T-helper 2 cell treated with Interferon-gamma antibody and Interleukin-4, amounts not matched to agents 5 μg/mL and 100 μg/mL, for 36 hours (primary cell): ENCODE measurements at regions not wholly inside any gene's neighbourhood (a gene's known extent, or its start where the extent isn't known, plus 50 kb on each side); places are given as distances from the start of the nearest gene placed in this dataset.

ENCODE experiments used
- DNase-seq: peaks from one replicate; pipeline ENCODE4 v3.0.0; 2021; ENCODE audit warnings: low spot score
- H3K27ac Mint-ChIP-seq: one replicate; pipeline ENCODE4 v1.8.0; 2021; ENCODE audit warnings: mild to moderate bottlenecking, mixed read lengths
- H3K27me3 Mint-ChIP-seq: one replicate; pipeline ENCODE4 v1.8.0; 2021; ENCODE audit warnings: low read depth, mixed read lengths
- H3K36me3 Mint-ChIP-seq: one replicate; pipeline ENCODE4 v1.8.0; 2021; ENCODE audit warnings: low read depth, mixed read lengths
- H3K4me1 Mint-ChIP-seq: one replicate; pipeline ENCODE4 v1.8.0; 2021; ENCODE audit warnings: low read depth, mixed read lengths
- H3K4me3 Mint-ChIP-seq: one replicate; pipeline ENCODE4 v1.8.0; 2022; ENCODE audit warnings: mild to moderate bottlenecking, moderate library complexity, mixed read lengths
- H3K9me3 Mint-ChIP-seq: one replicate; pipeline ENCODE4 v1.8.0; 2021; ENCODE audit warnings: mixed read lengths

- Mint-ChIP-seq H3K27ac (no peak overlapping the region), H3K27me3 (no peaks in the 10 kb centered on the region), H3K4me1 (peaks cover 55% of the 10 kb centered on the region), H3K36me3 (peaks cover 4% of the 10 kb centered on the region), H3K4me3 (no peak overlapping the region), H3K9me3 (peaks cover 8% of the 10 kb centered on the region)
- no peak for DNase-seq
Measured at GRCh38 chr5:87076931-87077330, 190.8 kb upstream of the RASA1 start.

- peaks cover 10% of the 10 kb centered on the region for H3K36me3 Mint-ChIP-seq
- DNase-seq = no peak
- H3K9me3 Mint-ChIP-seq = peaks cover 6% of the 10 kb centered on the region
- H3K4me1 Mint-ChIP-seq = peaks cover 57% of the 10 kb centered on the region
- H3K27me3 Mint-ChIP-seq = no peaks in the 10 kb centered on the region
- no peak overlapping the region for H3K4me3 Mint-ChIP-seq
- H3K27ac Mint-ChIP-seq = peak overlapping the region; percentile 9
Measured at GRCh38 chr5:87079219-87079618, 188.5 kb upstream of the RASA1 start.

- DNase-seq = no peak
- Mint-ChIP-seq H3K9me3 (peaks cover 6% of the 10 kb centered on the region), H3K4me1 (peaks cover 41% of the 10 kb centered on the region), H3K27me3 (no peaks in the 10 kb centered on the region), H3K36me3 (peaks cover 13% of the 10 kb centered on the region), H3K4me3 (peak overlapping the region; percentile 78), H3K27ac (peak overlapping the region; percentile 86)
Measured at GRCh38 chr5:87081016-87081415, 186.7 kb upstream of the RASA1 start.

GRCh38 chr5:87081511-87082372 is 185.9 kb upstream of the RASA1 start:
- DNase-seq = peak; percentile 51
- H3K36me3 Mint-ChIP-seq = peaks cover 13% of the 10 kb centered on the region
- peak overlapping the region; percentile 86 for H3K27ac Mint-ChIP-seq
- H3K9me3 Mint-ChIP-seq = peaks cover 6% of the 10 kb centered on the region
- no peaks in the 10 kb centered on the region for H3K27me3 Mint-ChIP-seq
- peaks cover 39% of the 10 kb centered on the region for H3K4me1 Mint-ChIP-seq
- H3K4me3 Mint-ChIP-seq = peak overlapping the region; percentile 78

- Mint-ChIP-seq H3K36me3 (no peaks in the 10 kb centered on the region), H3K27me3 (peaks cover 16% of the 10 kb centered on the region), H3K4me1 (peaks cover 6% of the 10 kb centered on the region), H3K9me3 (peaks cover 4% of the 10 kb centered on the region), H3K4me3 (no peak overlapping the region), H3K27ac (no peak overlapping the region)
- DNase-seq = no peak
Measured at GRCh38 chr5:87094347-87094746, 173.3 kb upstream of the RASA1 start.

GRCh38 chr5:87094833-87095232 is 172.8 kb upstream of the RASA1 start:
- DNase-seq = no peak
- H3K27ac Mint-ChIP-seq = no peak overlapping the region
- no peak overlapping the region for H3K4me3 Mint-ChIP-seq
- H3K9me3 Mint-ChIP-seq = peaks cover 4% of the 10 kb centered on the region
- no peaks in the 10 kb centered on the region for H3K36me3 Mint-ChIP-seq
- H3K27me3 Mint-ChIP-seq = peaks cover 16% of the 10 kb centered on the region
- H3K4me1 Mint-ChIP-seq = peaks cover 6% of the 10 kb centered on the region

GRCh38 chr5:87095787-87096186 is 171.9 kb upstream of the RASA1 start:
- no peak overlapping the region for H3K4me3 Mint-ChIP-seq

GRCh38 chr5:87097664-87098063 is 170.0 kb upstream of the RASA1 start:
- DNase-seq = no peak
- no peaks in the 10 kb centered on the region for H3K9me3 Mint-ChIP-seq
- no peak overlapping the region for H3K4me3 Mint-ChIP-seq
- H3K27ac Mint-ChIP-seq = no peak overlapping the region
- peaks cover 16% of the 10 kb centered on the region for H3K27me3 Mint-ChIP-seq
- no peaks in the 10 kb centered on the region for H3K36me3 Mint-ChIP-seq
- H3K4me1 Mint-ChIP-seq = peaks cover 13% of the 10 kb centered on the region

More at GRCh38 chr5:87095787-87096186, 171.9 kb upstream of the RASA1 start:
- Mint-ChIP-seq H3K27me3 (peaks cover 16% of the 10 kb centered on the region), H3K36me3 (no peaks in the 10 kb centered on the region), H3K4me1 (peaks cover 6% of the 10 kb centered on the region), H3K27ac (no peak overlapping the region), H3K9me3 (no peaks in the 10 kb centered on the region)
- no peak for DNase-seq

- H3K27me3 Mint-ChIP-seq = peaks cover 13% of the 10 kb centered on the region
- H3K27ac Mint-ChIP-seq = no peak overlapping the region
- H3K4me1 Mint-ChIP-seq = peaks cover 10% of the 10 kb centered on the region
- H3K36me3 Mint-ChIP-seq = no peaks in the 10 kb centered on the region
- no peak overlapping the region for H3K4me3 Mint-ChIP-seq
- H3K9me3 Mint-ChIP-seq = no peaks in the 10 kb centered on the region
- no peak for DNase-seq
Measured at GRCh38 chr5:87099291-87099839, 168.3 kb upstream of the RASA1 start.

GRCh38 chr5:87099968-87100367 is 167.7 kb upstream of the RASA1 start:
- H3K9me3 Mint-ChIP-seq = no peaks in the 10 kb centered on the region
- H3K4me3 Mint-ChIP-seq = no peak overlapping the region
- no peaks in the 10 kb centered on the region for H3K36me3 Mint-ChIP-seq
- no peak for DNase-seq
- peaks cover 8% of the 10 kb centered on the region for H3K4me1 Mint-ChIP-seq
- H3K27ac Mint-ChIP-seq = no peak overlapping the region
- peaks cover 10% of the 10 kb centered on the region for H3K27me3 Mint-ChIP-seq

GRCh38 chr5:87101321-87101720 is 166.4 kb upstream of the RASA1 start:
- no peak overlapping the region for H3K4me3 Mint-ChIP-seq
- DNase-seq = no peak
- no peak overlapping the region for H3K27ac Mint-ChIP-seq
- peaks cover 8% of the 10 kb centered on the region for H3K4me1 Mint-ChIP-seq
- H3K36me3 Mint-ChIP-seq = peaks cover 3% of the 10 kb centered on the region
- peaks cover 8% of the 10 kb centered on the region for H3K27me3 Mint-ChIP-seq
- H3K9me3 Mint-ChIP-seq = peaks cover 7% of the 10 kb centered on the region

GRCh38 chr5:87102841-87103240 is 164.8 kb upstream of the RASA1 start:
- no peak for DNase-seq
- Mint-ChIP-seq H3K9me3 (peaks cover 7% of the 10 kb centered on the region), H3K27ac (no peak overlapping the region), H3K4me1 (peaks cover 8% of the 10 kb centered on the region), H3K36me3 (peaks cover 3% of the 10 kb centered on the region), H3K4me3 (no peak overlapping the region), H3K27me3 (no peaks in the 10 kb centered on the region)

GRCh38 chr5:87103616-87104287 is 163.9 kb upstream of the RASA1 start:
- H3K36me3 Mint-ChIP-seq = peaks cover 3% of the 10 kb centered on the region
- no peaks in the 10 kb centered on the region for H3K27me3 Mint-ChIP-seq
- peaks cover 8% of the 10 kb centered on the region for H3K4me1 Mint-ChIP-seq
- peaks cover 7% of the 10 kb centered on the region for H3K9me3 Mint-ChIP-seq
- no peak overlapping the region for H3K27ac Mint-ChIP-seq
- no peak for DNase-seq
- no peak overlapping the region for H3K4me3 Mint-ChIP-seq

- Mint-ChIP-seq H3K4me1 (peaks cover 8% of the 10 kb centered on the region), H3K4me3 (no peak overlapping the region), H3K9me3 (peaks cover 7% of the 10 kb centered on the region), H3K27ac (no peak overlapping the region), H3K27me3 (no peaks in the 10 kb centered on the region), H3K36me3 (peaks cover 3% of the 10 kb centered on the region)
- DNase-seq = no peak
Measured at GRCh38 chr5:87105577-87105976, 162.1 kb upstream of the RASA1 start.
